GM10266 (cell line): ENCODE measurements at regions not wholly inside any gene's neighbourhood (a gene's known extent, or its start where the extent isn't known, plus 50 kb on each side); places are given as distances from the start of the nearest gene placed in this dataset.

Source experiments
- DNase-seq: peaks from one replicate; pipeline ENCODE4 v3.0.0; 2012; ENCODE audit errors: extremely low spot score
- TF ChIP-seq, protein P1 (sequence below): IDR thresholded peaks from 2 replicates; pipeline ENCODE4 v1.5.1; 2012; ENCODE audit warnings: mild to moderate bottlenecking, low read depth; ENCODE audit not compliant: control insufficient read depth, insufficient read depth; ENCODE audit errors: missing control alignments

DNA sequence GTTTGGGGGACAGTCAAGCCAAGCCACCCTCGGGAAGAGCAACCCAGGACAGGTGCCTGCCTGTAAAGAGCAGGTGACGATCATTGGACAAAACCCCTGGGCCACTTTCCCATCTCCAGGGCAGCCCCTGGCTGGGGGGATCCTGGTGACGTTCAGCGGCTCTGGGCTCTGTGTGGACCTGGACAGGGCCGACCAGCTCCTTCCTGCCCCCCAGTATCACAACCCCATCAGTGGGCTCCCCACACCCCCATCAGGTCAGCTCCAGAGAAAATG, 57.3 kb upstream of the ASAP2 start:
- TF ChIP-seq, protein P1, sequence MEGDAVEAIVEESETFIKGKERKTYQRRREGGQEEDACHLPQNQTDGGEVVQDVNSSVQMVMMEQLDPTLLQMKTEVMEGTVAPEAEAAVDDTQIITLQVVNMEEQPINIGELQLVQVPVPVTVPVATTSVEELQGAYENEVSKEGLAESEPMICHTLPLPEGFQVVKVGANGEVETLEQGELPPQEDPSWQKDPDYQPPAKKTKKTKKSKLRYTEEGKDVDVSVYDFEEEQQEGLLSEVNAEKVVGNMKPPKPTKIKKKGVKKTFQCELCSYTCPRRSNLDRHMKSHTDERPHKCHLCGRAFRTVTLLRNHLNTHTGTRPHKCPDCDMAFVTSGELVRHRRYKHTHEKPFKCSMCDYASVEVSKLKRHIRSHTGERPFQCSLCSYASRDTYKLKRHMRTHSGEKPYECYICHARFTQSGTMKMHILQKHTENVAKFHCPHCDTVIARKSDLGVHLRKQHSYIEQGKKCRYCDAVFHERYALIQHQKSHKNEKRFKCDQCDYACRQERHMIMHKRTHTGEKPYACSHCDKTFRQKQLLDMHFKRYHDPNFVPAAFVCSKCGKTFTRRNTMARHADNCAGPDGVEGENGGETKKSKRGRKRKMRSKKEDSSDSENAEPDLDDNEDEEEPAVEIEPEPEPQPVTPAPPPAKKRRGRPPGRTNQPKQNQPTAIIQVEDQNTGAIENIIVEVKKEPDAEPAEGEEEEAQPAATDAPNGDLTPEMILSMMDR = no peak
- no peak for DNase-seq

- no peak for DNase-seq
- TF ChIP-seq, protein P1 = no peak
These were observed 60.0 kb upstream of the ASAP2 start for GRCh38 chr2:9146646-9147045.

GRCh38 chr2:9145752-9146430, 60.7 kb upstream of the ASAP2 start:
- DNase-seq = no peak
- TF ChIP-seq, protein P1 = no peak

DNA sequence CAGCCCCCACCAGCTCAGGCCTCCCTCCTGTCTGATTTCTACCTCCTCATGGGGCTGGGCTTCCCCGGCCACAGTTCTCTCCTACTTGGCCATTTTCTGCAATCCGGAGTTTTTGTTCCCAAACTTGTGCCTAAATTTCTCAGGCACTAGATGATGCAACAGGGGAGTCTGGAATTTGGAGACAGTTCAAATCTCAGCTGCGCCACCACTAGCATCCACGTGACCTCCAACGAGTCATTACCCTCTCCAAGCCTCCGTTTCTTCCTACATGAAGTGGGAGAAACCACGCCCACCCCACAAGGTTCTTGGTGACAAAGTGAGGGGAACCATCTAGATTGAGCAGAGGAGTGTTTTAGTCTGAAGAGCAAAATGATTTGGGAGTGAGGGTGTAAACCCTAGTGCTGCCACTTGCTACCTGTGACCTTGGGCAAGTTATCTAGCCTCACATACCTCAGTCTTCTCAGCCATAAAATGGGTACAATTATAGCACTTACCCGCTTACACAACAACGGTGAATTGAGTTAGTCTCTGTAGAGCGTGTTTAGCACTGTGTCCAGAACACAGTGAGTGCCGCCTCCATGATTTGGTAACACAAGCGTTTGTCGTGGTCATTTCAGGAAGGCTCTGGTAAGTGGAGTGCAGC, 61.4 kb upstream of the ASAP2 start:
- TF ChIP-seq, protein P1 = no peak
- DNase-seq = no peak

DNA sequence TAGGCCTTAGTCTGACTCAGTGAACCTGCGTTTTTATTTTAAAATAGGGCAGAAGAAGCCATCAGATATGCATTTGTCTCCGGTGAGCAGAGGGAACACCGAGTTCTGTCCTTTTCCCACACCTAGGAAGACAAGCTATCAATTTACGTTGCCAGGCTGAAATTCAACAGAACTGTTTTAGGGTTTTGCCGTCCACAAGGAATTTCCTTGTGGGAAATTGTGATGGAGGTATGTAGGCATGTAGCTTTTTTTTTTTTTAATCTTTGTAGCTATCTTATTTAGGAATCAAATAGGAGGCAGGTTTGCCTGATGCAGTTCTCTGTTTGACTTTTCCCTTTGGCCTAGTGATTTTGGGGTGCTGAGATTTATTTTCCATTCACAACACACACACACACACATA, 62.0 kb upstream of the ASAP2 start:
- no peak for DNase-seq
- TF ChIP-seq, protein P1 = no peak

DNA sequence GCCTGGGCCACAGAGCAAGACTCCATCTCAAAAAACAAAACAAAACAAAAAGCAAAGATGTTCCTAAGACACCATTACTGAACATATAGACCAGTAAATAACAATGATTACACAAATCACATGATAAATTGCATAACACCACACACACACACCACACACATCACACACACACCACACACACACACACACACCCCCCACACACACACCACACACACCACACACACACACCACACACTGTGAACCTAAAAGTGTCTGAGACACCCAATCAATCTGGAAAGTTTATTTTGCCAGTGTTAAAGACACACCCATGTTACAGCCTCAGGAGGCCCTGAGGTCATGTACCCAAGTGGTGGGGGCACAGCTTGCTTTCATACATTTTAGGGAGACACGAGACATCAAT, 62.6 kb upstream of the ASAP2 start:
- no peak for DNase-seq
- TF ChIP-seq, protein P1 = no peak

DNA sequence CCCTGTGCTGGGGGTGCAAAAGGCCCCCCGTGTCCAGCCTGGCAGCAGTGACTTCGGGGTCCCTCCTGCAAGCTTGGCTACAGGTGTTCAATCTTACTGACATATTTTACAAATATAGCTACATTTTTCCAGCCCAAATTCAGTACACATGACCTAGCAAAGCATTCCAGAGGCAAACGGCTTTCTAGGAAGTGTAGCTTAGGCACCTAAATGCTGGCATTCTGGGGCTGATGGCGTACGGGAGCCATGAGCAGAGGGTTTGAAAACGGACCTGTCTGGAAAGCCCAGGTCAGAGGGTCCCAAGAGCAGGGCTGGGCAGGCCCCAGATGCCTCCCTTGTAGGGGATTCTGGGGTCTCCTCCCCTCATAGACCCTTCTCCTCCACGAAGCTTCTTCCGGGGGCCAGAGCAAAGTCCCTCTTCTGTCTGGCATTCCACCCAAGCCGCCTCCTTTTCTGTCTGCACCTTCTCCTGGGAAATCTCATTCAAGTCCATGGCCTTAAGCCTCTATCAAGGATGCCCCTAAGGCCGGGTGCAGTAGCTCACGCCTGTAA, 63.3 kb upstream of the ASAP2 start:
- no peak for DNase-seq
- TF ChIP-seq, protein P1 = no peak
